HL-60/S4 treated with phorbol 12-myristate 13-acetate at 8.2 ng/mL for 4 days and 3 days (cell line): ENCODE measurements at regions not wholly inside any gene's neighbourhood (a gene's known extent, or its start where the extent isn't known, plus 50 kb on each side); places are given as distances from the start of the nearest gene placed in this dataset.

Experiments
- in situ Hi-C: fragments of 300-500 bp; cut with MboI; formaldehyde crosslinking; loops from 2 replicates; pipeline ENCODE4 v1.15.0; 2022; ENCODE audit warnings: low sequenced_read_pairs

- in situ Hi-C loops = no loop called here
Observed at GRCh38 chr5:2399096-2399495, 352.4 kb downstream of the IRX2 start.

- in situ Hi-C loops = no loop called here
Observed at GRCh38 chr5:2393556-2393955, 357.9 kb downstream of the IRX2 start.

- in situ Hi-C loops = no loop called here
Observed at GRCh38 chr5:2391566-2391965, 359.9 kb downstream of the IRX2 start.

- in situ Hi-C loops = no loop called here
Observed at GRCh38 chr5:2391021-2391420, 360.5 kb downstream of the IRX2 start.

GRCh38 chr5:2388571-2388970 is 362.9 kb downstream of the IRX2 start:
- in situ Hi-C loops = no loop called here

GRCh38 chr5:2387634-2388325 is 363.7 kb downstream of the IRX2 start:
- in situ Hi-C loops = no loop called here

GRCh38 chr5:2387250-2387633 is 364.2 kb downstream of the IRX2 start:
- in situ Hi-C loops = no loop called here

- in situ Hi-C loops = no loop called here
Observed at GRCh38 chr5:2385818-2386217, 365.7 kb downstream of the IRX2 start.

- in situ Hi-C loops = no loop called here
Observed at GRCh38 chr5:2383698-2384065, 367.8 kb downstream of the IRX2 start.

- in situ Hi-C loops = no loop called here
Observed at GRCh38 chr5:2382776-2383697, 368.4 kb downstream of the IRX2 start.

GRCh38 chr5:2381861-2382260 is 369.6 kb downstream of the IRX2 start:
- in situ Hi-C loops = no loop called here

GRCh38 chr5:2381070-2381469 is 370.4 kb downstream of the IRX2 start:
- in situ Hi-C loops = no loop called here

GRCh38 chr5:2378976-2379375 is 372.5 kb downstream of the IRX2 start:
- in situ Hi-C loops = no loop called here

GRCh38 chr5:2378108-2378507 is 373.4 kb downstream of the IRX2 start:
- in situ Hi-C loops = no loop called here

- in situ Hi-C loops = no loop called here
Observed at GRCh38 chr5:2376486-2376885, 375.0 kb downstream of the IRX2 start.

GRCh38 chr5:2375757-2376250 is 375.7 kb downstream of the IRX2 start:
- in situ Hi-C loops = no loop called here

GRCh38 chr5:2375291-2375690 is 376.2 kb downstream of the IRX2 start:
- in situ Hi-C loops = no loop called here

- in situ Hi-C loops = no loop called here
Observed at GRCh38 chr5:2374703-2375102, 376.8 kb downstream of the IRX2 start.

GRCh38 chr5:2373631-2374030 is 377.8 kb downstream of the IRX2 start:
- in situ Hi-C loops = no loop called here

- in situ Hi-C loops = no loop called here
Observed at GRCh38 chr5:2371419-2371710, 380.1 kb downstream of the IRX2 start.

- in situ Hi-C loops = no loop called here
Observed at GRCh38 chr5:2370626-2371418, 380.7 kb downstream of the IRX2 start.

GRCh38 chr5:2369178-2369577 is 382.3 kb downstream of the IRX2 start:
- in situ Hi-C loops = no loop called here
